Smooth muscle cell (in vitro differentiated cells): ENCODE measurements at regions not wholly inside any gene's neighbourhood (a gene's known extent, or its start where the extent isn't known, plus 50 kb on each side); places are given as distances from the start of the nearest gene placed in this dataset.

Experiments used
- DNase-seq: peaks from one replicate; lab custom pipeline; 2025; ENCODE audit not compliant: unreplicated experiment; lab: John Stamatoyannopoulos, UW
- H2AFZ ChIP-seq: fragments of 200-600 bp; sonication (generic); 2 replicates; pipeline ENCODE4 v1.6.0; 2016; ENCODE audit warnings: antibody characterized with exemption, low read depth, mild to moderate bottlenecking
- H3F3A ChIP-seq: fragments of 200-600 bp; sonication (generic); 2 replicates; pipeline ENCODE4 v1.6.0; 2017; ENCODE audit warnings: antibody characterized with exemption, low read depth
- H3K27ac ChIP-seq: fragments of 200-600 bp; sonication (generic); 2 replicates; pipeline ENCODE4 v1.5.1; 2016; ENCODE audit warnings: low read depth, mild to moderate bottlenecking
- H3K27me3 ChIP-seq: fragments of 200-600 bp; sonication (generic); 2 replicates; pipeline ENCODE4 v1.6.1; 2016; ENCODE audit warnings: low read depth, mild to moderate bottlenecking
- H3K36me3 ChIP-seq: fragments of 200-600 bp; sonication (generic); 2 replicates; pipeline ENCODE4 v1.5.1; 2016; ENCODE audit warnings: low read depth
- H3K4me1 ChIP-seq: fragments of 200-600 bp; sonication (generic); 2 replicates; pipeline ENCODE4 v1.5.1; 2016; ENCODE audit warnings: low read depth
- H3K4me2 ChIP-seq: fragments of 200-600 bp; sonication (generic); 2 replicates; pipeline ENCODE4 v1.6.0; 2016; ENCODE audit warnings: mild to moderate bottlenecking
- H3K4me3 ChIP-seq: fragments of 200-600 bp; sonication (generic); 2 replicates; pipeline ENCODE4 v1.5.1; 2016; ENCODE audit warnings: mild to moderate bottlenecking
- H3K79me2 ChIP-seq: fragments of 200-600 bp; sonication (generic); 2 replicates; pipeline ENCODE4 v1.6.0; 2016; ENCODE audit warnings: low read depth, mild to moderate bottlenecking
- H3K9ac ChIP-seq: fragments of 200-600 bp; sonication (generic); 2 replicates; pipeline ENCODE4 v1.6.0; 2016; ENCODE audit warnings: low read depth
- H3K9me3 ChIP-seq: fragments of 200-600 bp; sonication (generic); replicated peaks from 2 replicates; pipeline ENCODE4 v1.5.1; 2016; ENCODE audit warnings: low read depth
- H4K20me1 ChIP-seq: fragments of 200-600 bp; sonication (generic); 2 replicates; pipeline ENCODE4 v1.6.0; 2016; ENCODE audit warnings: low read depth
- WGBS: methylation state at CpG from one replicate; pipeline ENCODE4 v1.1.7; 2016; ENCODE audit warnings: low lambda C conversion rate; 5-methylcytosine and 5-hydroxymethylcytosine counted together
- TF ChIP-seq, protein P1 (sequence below): fragments of 200-600 bp; sonication (generic); IDR thresholded peaks from 2 replicates; pipeline ENCODE4 v1.5.1; 2017; ENCODE audit warnings: borderline replicate concordance, mild to moderate bottlenecking, antibody characterized with exemption; ENCODE audit not compliant: insufficient read depth, poor library complexity, severe bottlenecking

DNA sequence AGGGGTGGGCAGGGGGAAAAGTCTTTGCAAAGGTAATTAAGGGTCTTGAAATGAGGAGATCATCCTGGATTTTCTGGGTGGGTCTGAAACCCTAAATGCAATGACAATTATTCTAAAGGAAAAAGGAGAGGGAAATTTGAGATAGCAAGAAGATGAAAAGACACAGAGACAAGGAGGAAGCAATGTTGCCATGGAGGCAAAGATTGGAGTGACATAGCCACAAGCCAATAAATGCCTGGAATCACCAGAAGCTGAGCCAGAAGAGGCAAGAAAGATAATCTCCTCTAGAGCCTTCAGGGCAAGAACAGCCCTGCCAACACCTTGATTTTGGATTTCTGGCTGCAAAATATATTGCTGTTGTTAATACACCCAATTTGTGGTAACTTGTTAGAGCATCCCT, 1246.3 kb upstream of the PIK3C3 start:
- no peaks in the 10 kb centered on the region for H3K9me3 ChIP-seq
- no peak overlapping the region for H3K9ac ChIP-seq
- TF ChIP-seq, protein P1, sequence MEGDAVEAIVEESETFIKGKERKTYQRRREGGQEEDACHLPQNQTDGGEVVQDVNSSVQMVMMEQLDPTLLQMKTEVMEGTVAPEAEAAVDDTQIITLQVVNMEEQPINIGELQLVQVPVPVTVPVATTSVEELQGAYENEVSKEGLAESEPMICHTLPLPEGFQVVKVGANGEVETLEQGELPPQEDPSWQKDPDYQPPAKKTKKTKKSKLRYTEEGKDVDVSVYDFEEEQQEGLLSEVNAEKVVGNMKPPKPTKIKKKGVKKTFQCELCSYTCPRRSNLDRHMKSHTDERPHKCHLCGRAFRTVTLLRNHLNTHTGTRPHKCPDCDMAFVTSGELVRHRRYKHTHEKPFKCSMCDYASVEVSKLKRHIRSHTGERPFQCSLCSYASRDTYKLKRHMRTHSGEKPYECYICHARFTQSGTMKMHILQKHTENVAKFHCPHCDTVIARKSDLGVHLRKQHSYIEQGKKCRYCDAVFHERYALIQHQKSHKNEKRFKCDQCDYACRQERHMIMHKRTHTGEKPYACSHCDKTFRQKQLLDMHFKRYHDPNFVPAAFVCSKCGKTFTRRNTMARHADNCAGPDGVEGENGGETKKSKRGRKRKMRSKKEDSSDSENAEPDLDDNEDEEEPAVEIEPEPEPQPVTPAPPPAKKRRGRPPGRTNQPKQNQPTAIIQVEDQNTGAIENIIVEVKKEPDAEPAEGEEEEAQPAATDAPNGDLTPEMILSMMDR = no peak
- H3F3A ChIP-seq = no peaks in the 10 kb centered on the region
- no peak for DNase-seq
- no peak overlapping the region for H2AFZ ChIP-seq
- H4K20me1 ChIP-seq = no peaks in the 10 kb centered on the region
- H3K4me3 ChIP-seq = no peak overlapping the region
- H3K36me3 ChIP-seq = no peaks in the 10 kb centered on the region
- no peaks in the 10 kb centered on the region for H3K4me1 ChIP-seq
- H3K4me2 ChIP-seq = no peak overlapping the region
- H3K79me2 ChIP-seq = no peaks in the 10 kb centered on the region
- H3K27ac ChIP-seq = no peak overlapping the region
- H3K27me3 ChIP-seq = no peaks in the 10 kb centered on the region

- H3K27me3 ChIP-seq = no peaks in the 10 kb centered on the region
- H3K79me2 ChIP-seq = no peaks in the 10 kb centered on the region
- TF ChIP-seq, protein P1 = no peak
- H3K36me3 ChIP-seq = no peaks in the 10 kb centered on the region
- no peak overlapping the region for H3K27ac ChIP-seq
- no peak overlapping the region for H3K9ac ChIP-seq
- no peaks in the 10 kb centered on the region for H3K4me1 ChIP-seq
- H3K4me3 ChIP-seq = no peak overlapping the region
- DNase-seq = no peak
- H3F3A ChIP-seq = no peaks in the 10 kb centered on the region
- no peak overlapping the region for H3K4me2 ChIP-seq
- no peaks in the 10 kb centered on the region for H4K20me1 ChIP-seq
- H3K9me3 ChIP-seq = no peaks in the 10 kb centered on the region
- 77% methylated on average over 1 of the region's 1 CpG for WGBS
- no peak overlapping the region for H2AFZ ChIP-seq
Observed at GRCh38 chr18:40707797-40708196, 1247.2 kb upstream of the PIK3C3 start.

- H3K9ac ChIP-seq = no peak overlapping the region
- H3K79me2 ChIP-seq = no peaks in the 10 kb centered on the region
- no peaks in the 10 kb centered on the region for H3K4me1 ChIP-seq
- H4K20me1 ChIP-seq = no peaks in the 10 kb centered on the region
- H3F3A ChIP-seq = no peaks in the 10 kb centered on the region
- H3K27ac ChIP-seq = no peak overlapping the region
- H3K36me3 ChIP-seq = no peaks in the 10 kb centered on the region
- H3K4me2 ChIP-seq = no peak overlapping the region
- TF ChIP-seq, protein P1 = no peak
- H2AFZ ChIP-seq = no peak overlapping the region
- H3K4me3 ChIP-seq = no peak overlapping the region
- H3K9me3 ChIP-seq = no peaks in the 10 kb centered on the region
- no peaks in the 10 kb centered on the region for H3K27me3 ChIP-seq
- no peak for DNase-seq
Observed at GRCh38 chr18:40698129-40698528, 1256.9 kb upstream of the PIK3C3 start.

GRCh38 chr18:40695526-40695925, 1259.5 kb upstream of the PIK3C3 start:
- Histone ChIP-seq H3K36me3 (no peaks in the 10 kb centered on the region), H3K4me3 (no peak overlapping the region), H3K9ac (no peak overlapping the region), H3K9me3 (no peaks in the 10 kb centered on the region), H3K27ac (no peak overlapping the region), H3K27me3 (no peaks in the 10 kb centered on the region), H4K20me1 (no peaks in the 10 kb centered on the region), H2AFZ (no peak overlapping the region), H3F3A (no peaks in the 10 kb centered on the region), H3K4me1 (no peaks in the 10 kb centered on the region), H3K79me2 (no peaks in the 10 kb centered on the region), H3K4me2 (no peak overlapping the region)
- TF ChIP-seq, protein P1 = no peak
- WGBS = 92% methylated on average over 1 of the region's 1 CpG
- DNase-seq = no peak
